Stimulated activated naive CD8-positive, alpha-beta T cell treated with anti-CD3 and anti-CD28 coated beads, Interleukin-15, Interleukin-2, amounts not matched to agents 100 U/mL and 50 U/mL, for 24 hours (primary cell): ENCODE measurements at regions not wholly inside any gene's neighbourhood (a gene's known extent, or its start where the extent isn't known, plus 50 kb on each side); places are given as distances from the start of the nearest gene placed in this dataset.
"Not testable (repeated sequence)": the region's sequence is repeated elsewhere in the genome, so short reads cannot be mapped to it uniquely, and the experiment has no call there.

ENCODE experiments used
- ATAC-seq: fragments of 150-1000 bp; cut with Tn5 transposase; one replicate; pipeline ENCODE4 v1.10.0; 2021
- DNase-seq: peaks from one replicate; pipeline ENCODE4 v3.0.0; 2021

GRCh38 chr5:155711882-155712281, 615.1 kb upstream of the SGCD start:
- DNase-seq (no peak), ATAC-seq (no peak)

- ATAC-seq, DNase-seq: not testable (repeated sequence)
Observed at GRCh38 chr5:155714435-155714834, 612.5 kb upstream of the SGCD start.

GRCh38 chr5:155726267-155726666, 600.7 kb upstream of the SGCD start:
- ATAC-seq, result no peak
- DNase-seq, result no peak

GRCh38 chr5:155727512-155728145, 599.3 kb upstream of the SGCD start:
- ATAC-seq (no peak), DNase-seq (no peak)

GRCh38 chr5:155728146-155728856, 598.7 kb upstream of the SGCD start:
- DNase-seq (no peak), ATAC-seq (no peak)

GRCh38 chr5:155728857-155729683, 597.9 kb upstream of the SGCD start:
- no peak for DNase-seq
- peak; percentile 14 for ATAC-seq

- ATAC-seq (no peak), DNase-seq (no peak)
Observed at GRCh38 chr5:155729684-155730059, 597.3 kb upstream of the SGCD start.

GRCh38 chr5:155732587-155733376, 594.2 kb upstream of the SGCD start:
- DNase-seq, result no peak
- ATAC-seq, result no peak

GRCh38 chr5:155733935-155734334, 593.0 kb upstream of the SGCD start:
- DNase-seq, result no peak

GRCh38 chr5:155735388-155735787, 591.6 kb upstream of the SGCD start:
- DNase-seq (no peak), ATAC-seq (no peak)

More at GRCh38 chr5:155733935-155734334, 593.0 kb upstream of the SGCD start:
- ATAC-seq, result no peak

- ATAC-seq, result no peak
- no peak for DNase-seq
Observed at GRCh38 chr5:155738616-155739015, 588.3 kb upstream of the SGCD start.

GRCh38 chr5:155746367-155747038, 580.5 kb upstream of the SGCD start:
- ATAC-seq (no peak), DNase-seq (no peak)

- DNase-seq (no peak), ATAC-seq (no peak)
Observed at GRCh38 chr5:155750101-155750500, 576.9 kb upstream of the SGCD start.

GRCh38 chr5:155750571-155750970, 576.4 kb upstream of the SGCD start:
- ATAC-seq (no peak), DNase-seq (no peak)

GRCh38 chr5:155753943-155754581, 572.9 kb upstream of the SGCD start:
- ATAC-seq (no peak), DNase-seq (no peak)

- no peak for ATAC-seq
- DNase-seq, result no peak
Observed at GRCh38 chr5:155759252-155759651, 567.7 kb upstream of the SGCD start.

GRCh38 chr5:155759984-155760383, 567.0 kb upstream of the SGCD start:
- no peak for DNase-seq
- no peak for ATAC-seq

GRCh38 chr5:155761502-155761901, 565.5 kb upstream of the SGCD start:
- DNase-seq (no peak), ATAC-seq (no peak)

- DNase-seq, result no peak
- ATAC-seq, result no peak
Observed at GRCh38 chr5:155765715-155766114, 561.2 kb upstream of the SGCD start.

GRCh38 chr5:155767470-155767869, 559.5 kb upstream of the SGCD start:
- DNase-seq (no peak), ATAC-seq (no peak)

- ATAC-seq (no peak), DNase-seq (no peak)
Observed at GRCh38 chr5:155768332-155768731, 558.6 kb upstream of the SGCD start.
